ENCODE measurements at regions not wholly inside any gene's neighbourhood (a gene's known extent, or its start where the extent isn't known, plus 50 kb on each side); places are given as distances from the start of the nearest gene placed in this dataset.
"Not testable (repeated sequence)": the region's sequence is repeated elsewhere in the genome, so short reads cannot be mapped to it uniquely, and the experiment has no call there.

- CTCF ChIA-PET: no interaction called here
These were observed 426.7 kb upstream of the ARX start for GRCh38 chrX:25442499-25442898.

GRCh38 chrX:25433307-25433706 lies 417.5 kb upstream of the ARX start:
- CTCF ChIA-PET: no interaction called here
- Mint-ChIP-seq H3K4me1 (no peaks in the 10 kb centered on the region), H3K4me3 (no peak overlapping the region), H3K36me3 (ENCODE audit: low read depth) (no peaks in the 10 kb centered on the region), H3K27me3 (no peaks in the 10 kb centered on the region), H3K9me3 (no peaks in the 10 kb centered on the region), H3K27ac (no peak overlapping the region)
- DNase-seq: no peak
- POLR2A ChIA-PET: no interaction called here

More at GRCh38 chrX:25442499-25442898, 426.7 kb upstream of the ARX start:
- DNase-seq: no peak
- Mint-ChIP-seq H3K4me1 (no peaks in the 10 kb centered on the region), H3K4me3 (no peak overlapping the region), H3K36me3 (ENCODE audit: low read depth) (no peaks in the 10 kb centered on the region), H3K27ac (no peak overlapping the region), H3K9me3 (no peaks in the 10 kb centered on the region), H3K27me3 (no peaks in the 10 kb centered on the region)
- POLR2A ChIA-PET: no interaction called here

- no peak for DNase-seq
- Mint-ChIP-seq H3K36me3 (ENCODE audit: low read depth) (no peaks in the 10 kb centered on the region), H3K4me3 (no peak overlapping the region), H3K4me1 (no peaks in the 10 kb centered on the region), H3K27me3 (no peaks in the 10 kb centered on the region), H3K9me3 (no peaks in the 10 kb centered on the region), H3K27ac (no peak overlapping the region)
- ChIA-PET CTCF (no interaction called here), POLR2A (no interaction called here)
These were observed 416.6 kb upstream of the ARX start for GRCh38 chrX:25432396-25432795.

- no peaks in the 10 kb centered on the region for H3K9me3 Mint-ChIP-seq
- DNase-seq: no peak
- ChIA-PET CTCF (no interaction called here), POLR2A (no interaction called here)
- H3K4me3 Mint-ChIP-seq: no peak overlapping the region
- H3K4me1 Mint-ChIP-seq: no peaks in the 10 kb centered on the region
- H3K36me3 Mint-ChIP-seq (ENCODE audit: low read depth): no peaks in the 10 kb centered on the region
- no peaks in the 10 kb centered on the region for H3K27me3 Mint-ChIP-seq
- no peak overlapping the region for H3K27ac Mint-ChIP-seq
These were observed 412.2 kb upstream of the ARX start for GRCh38 chrX:25427873-25428555.

- POLR2A ChIA-PET, H3K27me3 Mint-ChIP-seq: not testable (repeated sequence)
These were observed 388.4 kb upstream of the ARX start for GRCh38 chrX:25404163-25404562.

GRCh38 chrX:25389266-25389665 lies 373.5 kb upstream of the ARX start:
- Mint-ChIP-seq H3K4me3 (no peak overlapping the region), H3K36me3 (ENCODE audit: low read depth) (no peaks in the 10 kb centered on the region), H3K9me3 (no peaks in the 10 kb centered on the region), H3K27me3 (no peaks in the 10 kb centered on the region), H3K27ac (no peak overlapping the region), H3K4me1 (no peaks in the 10 kb centered on the region)
- POLR2A ChIA-PET: no interaction called here
- DNase-seq: no peak
- CTCF ChIA-PET: no interaction called here

More at GRCh38 chrX:25404163-25404562, 388.4 kb upstream of the ARX start:
- H3K36me3 Mint-ChIP-seq (ENCODE audit: low read depth); H3K27ac Mint-ChIP-seq; H3K9me3 Mint-ChIP-seq; H3K4me1 Mint-ChIP-seq; H3K4me3 Mint-ChIP-seq; DNase-seq; CTCF ChIA-PET: not testable (repeated sequence)

- H3K4me3 Mint-ChIP-seq: no peak overlapping the region
These were observed 367.4 kb upstream of the ARX start for GRCh38 chrX:25383196-25383595.

GRCh38 chrX:25356456-25356855 lies 340.7 kb upstream of the ARX start:
- no peaks in the 10 kb centered on the region for H3K9me3 Mint-ChIP-seq
- POLR2A ChIA-PET: no interaction called here
- no peak overlapping the region for H3K27ac Mint-ChIP-seq
- no peaks in the 10 kb centered on the region for H3K36me3 Mint-ChIP-seq (ENCODE audit: low read depth)
- no peaks in the 10 kb centered on the region for H3K27me3 Mint-ChIP-seq
- no peak overlapping the region for H3K4me3 Mint-ChIP-seq
- no peaks in the 10 kb centered on the region for H3K4me1 Mint-ChIP-seq
- DNase-seq: no peak
- CTCF ChIA-PET: interaction anchor here (0.5 kb wide), 1 partner anchor 53 kb away, joined by 3 read pairs; no protein-coding TSS in a partner anchor

More at GRCh38 chrX:25383196-25383595, 367.4 kb upstream of the ARX start:
- ChIA-PET POLR2A (no interaction called here), CTCF (no interaction called here)
- no peaks in the 10 kb centered on the region for H3K4me1 Mint-ChIP-seq
- no peak for DNase-seq
- H3K27ac Mint-ChIP-seq: no peak overlapping the region
- H3K27me3 Mint-ChIP-seq: no peaks in the 10 kb centered on the region
- H3K36me3 Mint-ChIP-seq (ENCODE audit: low read depth): no peaks in the 10 kb centered on the region
- H3K9me3 Mint-ChIP-seq: no peaks in the 10 kb centered on the region

- POLR2A ChIA-PET: no interaction called here
- Mint-ChIP-seq H3K4me3 (no peak overlapping the region), H3K4me1 (no peaks in the 10 kb centered on the region), H3K27me3 (no peaks in the 10 kb centered on the region), H3K9me3 (no peaks in the 10 kb centered on the region), H3K36me3 (ENCODE audit: low read depth) (no peaks in the 10 kb centered on the region), H3K27ac (no peak overlapping the region)
- no peak for DNase-seq
- CTCF ChIA-PET: no interaction called here
These were observed 328.6 kb upstream of the ARX start for GRCh38 chrX:25344161-25344936.

- H3K27ac Mint-ChIP-seq: no peak overlapping the region
- peaks cover 2% of the 10 kb centered on the region for H3K9me3 Mint-ChIP-seq
- H3K4me3 Mint-ChIP-seq: no peak overlapping the region
- ChIA-PET POLR2A (no interaction called here), CTCF (no interaction called here)
- no peak for DNase-seq
- H3K27me3 Mint-ChIP-seq: no peaks in the 10 kb centered on the region
- no peaks in the 10 kb centered on the region for H3K36me3 Mint-ChIP-seq (ENCODE audit: low read depth)
- H3K4me1 Mint-ChIP-seq: no peaks in the 10 kb centered on the region
These were observed 327.3 kb upstream of the ARX start for GRCh38 chrX:25343060-25343459.

GRCh38 chrX:25337841-25338240 lies 322.1 kb upstream of the ARX start:
- ChIA-PET CTCF (no interaction called here), POLR2A (no interaction called here)
- H3K27ac Mint-ChIP-seq: no peak overlapping the region
- DNase-seq: no peak
- no peak overlapping the region for H3K4me3 Mint-ChIP-seq
- H3K36me3 Mint-ChIP-seq (ENCODE audit: low read depth): no peaks in the 10 kb centered on the region
- peaks cover 2% of the 10 kb centered on the region for H3K9me3 Mint-ChIP-seq
- H3K4me1 Mint-ChIP-seq: no peaks in the 10 kb centered on the region
- H3K27me3 Mint-ChIP-seq: no peaks in the 10 kb centered on the region

GRCh38 chrX:25300994-25301393 lies 285.2 kb upstream of the ARX start:
- H3K27me3 Mint-ChIP-seq: no peaks in the 10 kb centered on the region
- no peaks in the 10 kb centered on the region for H3K36me3 Mint-ChIP-seq (ENCODE audit: low read depth)
- CTCF ChIA-PET: no interaction called here
- DNase-seq: no peak
- no peak overlapping the region for H3K4me3 Mint-ChIP-seq
- no peaks in the 10 kb centered on the region for H3K9me3 Mint-ChIP-seq
- POLR2A ChIA-PET: no interaction called here
- no peak overlapping the region for H3K27ac Mint-ChIP-seq
- no peaks in the 10 kb centered on the region for H3K4me1 Mint-ChIP-seq

- CTCF ChIA-PET: no interaction called here
- POLR2A ChIA-PET: no interaction called here
- Mint-ChIP-seq H3K27ac (no peak overlapping the region), H3K9me3 (no peaks in the 10 kb centered on the region), H3K4me3 (no peak overlapping the region), H3K36me3 (ENCODE audit: low read depth) (no peaks in the 10 kb centered on the region), H3K27me3 (no peaks in the 10 kb centered on the region), H3K4me1 (no peaks in the 10 kb centered on the region)
- DNase-seq: no peak
These were observed 281.1 kb upstream of the ARX start for GRCh38 chrX:25296850-25297249.

GRCh38 chrX:25295466-25295865 lies 279.7 kb upstream of the ARX start:
- POLR2A ChIA-PET: no interaction called here
- H3K4me1 Mint-ChIP-seq: no peaks in the 10 kb centered on the region
- CTCF ChIA-PET: no interaction called here
- H3K36me3 Mint-ChIP-seq (ENCODE audit: low read depth): no peaks in the 10 kb centered on the region
- no peak overlapping the region for H3K27ac Mint-ChIP-seq
- no peaks in the 10 kb centered on the region for H3K9me3 Mint-ChIP-seq
- no peak for DNase-seq
- H3K4me3 Mint-ChIP-seq: no peak overlapping the region
- H3K27me3 Mint-ChIP-seq: no peaks in the 10 kb centered on the region
